HG03066 (cell line): ENCODE measurements at regions not wholly inside any gene's neighbourhood (a gene's known extent, or its start where the extent isn't known, plus 50 kb on each side); places are given as distances from the start of the nearest gene placed in this dataset.
"Not testable (repeated sequence)": the region's sequence is repeated elsewhere in the genome, so short reads cannot be mapped to it uniquely, and the experiment has no call there.

ENCODE experiments used
- ATAC-seq: cut with Tn5 transposase; IDR thresholded peaks from one replicate; pipeline ENCODE4 v1.9.1; 2021; ENCODE audit warnings: low read depth; ENCODE audit not compliant: unreplicated experiment

- ATAC-seq, result no peak
Measured at GRCh38 chr4:154982187-154983047, 201.3 kb downstream of the RBM46 start.

- no peak for ATAC-seq
Measured at GRCh38 chr4:154983714-154984113, 202.6 kb downstream of the RBM46 start.

GRCh38 chr4:154984148-154984547, 203.1 kb downstream of the RBM46 start:
- ATAC-seq, result peak; percentile 64

- no peak for ATAC-seq
Measured at GRCh38 chr4:154984616-154985015, 203.5 kb downstream of the RBM46 start.

GRCh38 chr4:154985673-154986072, 204.6 kb downstream of the RBM46 start:
- ATAC-seq, result no peak

- ATAC-seq, result no peak
Measured at GRCh38 chr4:154988511-154988910, 207.4 kb downstream of the RBM46 start.

GRCh38 chr4:154989511-154989910, 208.4 kb downstream of the RBM46 start:
- ATAC-seq, result no peak

- not testable (repeated sequence) for ATAC-seq
Measured at GRCh38 chr4:154997866-154998265, 210.6 kb upstream of the NPY2R start.

GRCh38 chr4:154998284-154998683, 210.2 kb upstream of the NPY2R start:
- ATAC-seq, result no peak

GRCh38 chr4:154998773-154999172, 209.7 kb upstream of the NPY2R start:
- ATAC-seq, result no peak

- ATAC-seq, result no peak
Measured at GRCh38 chr4:154999950-155000578, 208.4 kb upstream of the NPY2R start.

- no peak for ATAC-seq
Measured at GRCh38 chr4:155001251-155001650, 207.2 kb upstream of the NPY2R start.

- no peak for ATAC-seq
Measured at GRCh38 chr4:155005395-155006090, 202.9 kb upstream of the NPY2R start.

- no peak for ATAC-seq
Measured at GRCh38 chr4:155007660-155008176, 200.7 kb upstream of the NPY2R start.

- ATAC-seq, result no peak
Measured at GRCh38 chr4:155008389-155008788, 200.0 kb upstream of the NPY2R start.

GRCh38 chr4:155009288-155009687, 199.1 kb upstream of the NPY2R start:
- no peak for ATAC-seq

GRCh38 chr4:155010376-155010775, 198.1 kb upstream of the NPY2R start:
- ATAC-seq, result no peak

- ATAC-seq, result no peak
Measured at GRCh38 chr4:155011163-155011780, 197.2 kb upstream of the NPY2R start.

GRCh38 chr4:155012469-155012868, 196.0 kb upstream of the NPY2R start:
- ATAC-seq, result no peak

GRCh38 chr4:155017426-155017825, 191.0 kb upstream of the NPY2R start:
- ATAC-seq, result no peak
